H9 (cell line): ENCODE measurements at regions not wholly inside any gene's neighbourhood (a gene's known extent, or its start where the extent isn't known, plus 50 kb on each side); places are given as distances from the start of the nearest gene placed in this dataset.

Experiments used
- DNase-seq: peaks from one replicate; pipeline ENCODE4 v3.0.0-alpha.2; 2017
- H2AFZ ChIP-seq: one replicate; pipeline ENCODE4 v1.6.1; 2013; ENCODE audit warnings: mild to moderate bottlenecking, low read length, control low read depth, moderate library complexity
- H2AK5ac ChIP-seq: 2 replicates; pipeline ENCODE4 v1.6.1; 2013; ENCODE audit warnings: low read length, control low read depth, mixed read lengths; ENCODE audit not compliant: insufficient read length
- H2BK120ac ChIP-seq: one replicate; pipeline ENCODE4 v1.6.1; 2013; ENCODE audit warnings: low read depth, mild to moderate bottlenecking, low read length, control low read depth, inconsistent platforms; ENCODE audit not compliant: poor library complexity, severe bottlenecking
- H2BK12ac ChIP-seq: 2 replicates; pipeline ENCODE4 v1.6.1; 2013; ENCODE audit warnings: low read length, control low read depth, mixed read lengths, low read depth; ENCODE audit not compliant: insufficient read length
- H2BK15ac ChIP-seq: 2 replicates; pipeline ENCODE4 v1.6.1; 2013; ENCODE audit warnings: low read depth, low read length, control low read depth
- H2BK20ac ChIP-seq: one replicate; pipeline ENCODE4 v1.6.1; 2013; ENCODE audit warnings: low read depth, mild to moderate bottlenecking, low read length, control low read depth, inconsistent platforms; ENCODE audit not compliant: poor library complexity, severe bottlenecking
- H2BK5ac ChIP-seq: 2 replicates; pipeline ENCODE4 v1.6.1; 2013; ENCODE audit warnings: low read length, control low read depth, mixed read lengths; ENCODE audit not compliant: insufficient read length
- H3K14ac ChIP-seq: 2 replicates; pipeline ENCODE4 v1.6.1; 2013; ENCODE audit warnings: low read length, control low read depth; ENCODE audit not compliant: insufficient read depth
- H3K18ac ChIP-seq: 2 replicates; pipeline ENCODE4 v1.6.1; 2013; ENCODE audit warnings: low read depth, mild to moderate bottlenecking, mixed read lengths, low read length, control low read depth; ENCODE audit not compliant: insufficient read length
- H3K23ac ChIP-seq: 2 replicates; pipeline ENCODE4 v1.6.1; 2013; ENCODE audit warnings: low read length, control low read depth, mixed read lengths, low read depth; ENCODE audit not compliant: insufficient read length
- H3K23me2 ChIP-seq: 2 replicates; pipeline ENCODE4 v1.6.1; 2013; ENCODE audit warnings: low read depth, mild to moderate bottlenecking, mixed read lengths, low read length, control low read depth; ENCODE audit not compliant: insufficient read length, poor library complexity, severe bottlenecking
- H3K27ac ChIP-seq: 2 replicates; pipeline ENCODE4 v1.5.1; 2013; ENCODE audit warnings: low read length, control low read depth, mixed read lengths, low read depth; ENCODE audit not compliant: insufficient read length
- H3K27me3 ChIP-seq: 2 replicates; pipeline ENCODE4 v1.6.1; 2013; ENCODE audit warnings: low read length, control low read depth, inconsistent platforms; ENCODE audit not compliant: insufficient read depth
- H3K4ac ChIP-seq: 2 replicates; pipeline ENCODE4 v1.6.1; 2013; ENCODE audit warnings: low read depth, mild to moderate bottlenecking, control low read depth, inconsistent platforms, low read length, moderate library complexity
- H3K4me1 ChIP-seq: 2 replicates; pipeline ENCODE4 v1.6.1; 2013; ENCODE audit warnings: low read length, control low read depth, inconsistent platforms; ENCODE audit not compliant: insufficient read depth
- H3K4me2 ChIP-seq: 2 replicates; pipeline ENCODE4 v1.6.1; 2013; ENCODE audit warnings: low read length, control low read depth, mixed read lengths; ENCODE audit not compliant: insufficient read length, insufficient read depth
- H3K56ac ChIP-seq: 2 replicates; pipeline ENCODE4 v1.6.1; 2013; ENCODE audit warnings: low read depth, mild to moderate bottlenecking, mixed read lengths, low read length, control low read depth; ENCODE audit not compliant: insufficient read length
- H3K79me1 ChIP-seq: 2 replicates; pipeline ENCODE4 v1.6.1; 2013; ENCODE audit warnings: low read depth, mild to moderate bottlenecking, moderate library complexity, low read length, control low read depth, inconsistent platforms; ENCODE audit not compliant: insufficient read depth, poor library complexity, severe bottlenecking
- H3K79me2 ChIP-seq: 2 replicates; pipeline ENCODE4 v1.6.1; 2013; ENCODE audit warnings: low read length, control low read depth, inconsistent platforms; ENCODE audit not compliant: insufficient read depth
- H3K9ac ChIP-seq: 2 replicates; pipeline ENCODE4 v1.6.1; 2013; ENCODE audit warnings: low read length, control low read depth, mixed read lengths; ENCODE audit not compliant: insufficient read length; ENCODE audit errors: extremely low read depth
- H3K9me3 ChIP-seq: one replicate; pipeline ENCODE4 v1.6.1; 2013; ENCODE audit warnings: low read depth, low read length, inconsistent platforms; ENCODE audit not compliant: control insufficient read depth
- H3T11ph ChIP-seq: one replicate; pipeline ENCODE4 v1.6.1; 2013; ENCODE audit warnings: mild to moderate bottlenecking, low read length, control low read depth, inconsistent platforms
- H4K20me1 ChIP-seq: one replicate; pipeline ENCODE4 v1.6.1; 2013; ENCODE audit not compliant: control insufficient read depth, insufficient read length, insufficient read depth
- H4K5ac ChIP-seq: 2 replicates; pipeline ENCODE4 v1.6.1; 2013; ENCODE audit warnings: low read depth, mild to moderate bottlenecking, mixed read lengths, low read length, control low read depth; ENCODE audit not compliant: insufficient read length
- H4K8ac ChIP-seq: replicated peaks from 2 replicates; pipeline ENCODE4 v1.6.1; 2013; ENCODE audit warnings: low read length, control low read depth, mixed read lengths, low read depth; ENCODE audit not compliant: insufficient read length
- H4K91ac ChIP-seq: 2 replicates; pipeline ENCODE4 v1.6.1; 2013; ENCODE audit warnings: low read depth, mild to moderate bottlenecking, moderate library complexity, mixed read lengths, low read length, control low read depth; ENCODE audit not compliant: insufficient read length
- H3K27ac Mint-ChIP-seq, 3 experiments: 2 replicates in 2 of 3; 3 replicates in 1 of 3; pipeline ENCODE4 v1.8.0; 2020 to 2021; ENCODE audit warnings: mixed read lengths in 3 of 3, mild to moderate bottlenecking in 1 of 3, moderate library complexity in 1 of 3
- H3K27me3 Mint-ChIP-seq: 2 replicates; pipeline ENCODE4 v1.8.0; 2021; ENCODE audit warnings: low read depth, mild to moderate bottlenecking, moderate library complexity, mixed read lengths
- H3K36me3 Mint-ChIP-seq, 3 experiments: 2 replicates in 2 of 3; 3 replicates in 1 of 3; pipeline ENCODE4 v1.8.0; 2020 to 2021; ENCODE audit warnings: low read depth in 3 of 3, mixed read lengths in 3 of 3; ENCODE audit not compliant: insufficient read depth in 1 of 3
- H3K4me1 Mint-ChIP-seq, 2 experiments: 2 replicates each; pipeline ENCODE4 v1.8.0; 2020; ENCODE audit warnings: mixed read lengths in 2 of 2
- H3K4me3 Mint-ChIP-seq, 2 experiments: 2 replicates in 1 of 2; 3 replicates in 1 of 2; pipeline ENCODE4 v1.8.0; 2020 to 2021; ENCODE audit warnings: mild to moderate bottlenecking in 2 of 2, mixed read lengths in 2 of 2, moderate library complexity in 1 of 2
- H3K9me3 Mint-ChIP-seq, 2 experiments: 2 replicates in 1 of 2; 3 replicates in 1 of 2; pipeline ENCODE4 v1.8.0; 2020; ENCODE audit warnings: mild to moderate bottlenecking in 2 of 2, mixed read lengths in 2 of 2, moderate library complexity in 1 of 2
- CTCF ChIP-seq: fragments of 200-600 bp; sonication (generic); conservative IDR thresholded peaks from 3 replicates; pipeline ENCODE4 v1.8.0; 2021; ENCODE audit warnings: antibody characterized with exemption, mild to moderate bottlenecking
- WGBS: extraction: QIAGEN DNeasy Blood & Tissue Kit; methylation state at CpG from one replicate; pipeline ENCODE4 v1.1.7; 2013; ENCODE audit warnings: missing lambda C conversion rate, low lambda C conversion rate, mixed read lengths; ENCODE audit not compliant: insufficient read length; ENCODE audit errors: extremely low coverage; 5-methylcytosine and 5-hydroxymethylcytosine counted together

GRCh38 chr6:141056945-141057625 lies 1075.6 kb upstream of the GJE1 start:
- H2BK20ac ChIP-seq = no peak overlapping the region
- H3K14ac ChIP-seq = no peak overlapping the region
- no peaks in the 10 kb centered on the region for H3K4me1 ChIP-seq
- no peaks in the 10 kb centered on the region for H3K9me3 ChIP-seq
- H2BK12ac ChIP-seq = no peak overlapping the region
- no peak overlapping the region for H3K4ac ChIP-seq
- H2BK120ac ChIP-seq = no peak overlapping the region
- no peak overlapping the region for H4K8ac ChIP-seq
- H3K79me1 ChIP-seq = no peaks in the 10 kb centered on the region
- no peaks in the 10 kb centered on the region for H3K23me2 ChIP-seq
- no peak overlapping the region for H2AK5ac ChIP-seq
- no peak overlapping the region for H3K9ac ChIP-seq
- no peak overlapping the region for H3K23ac ChIP-seq
- Mint-ChIP-seq H3K4me1 (peaks cover 3% of the 10 kb centered on the region in 2 experiments; a peak in 1 of 4 replicates), H3K27me3 (no peaks in the 10 kb centered on the region), H3K36me3 (no peaks in the 10 kb centered on the region), H3K9me3 (no peaks in the 10 kb centered on the region), H3K4me3 (no peak overlapping the region), H3K27ac (peak overlapping the region in 2 of 3 experiments; percentile 32 to 60; a peak in 2 of 7 replicates)
- H3K79me2 ChIP-seq = no peaks in the 10 kb centered on the region
- H2BK5ac ChIP-seq = no peak overlapping the region
- no CpG with 5 or more reads among the region's 2 CpGs for WGBS
- no peak overlapping the region for H3K18ac ChIP-seq
- no peak overlapping the region for H2AFZ ChIP-seq
- TF ChIP-seq CTCF = no peak
- DNase-seq = no peak
- H4K91ac ChIP-seq = no peak overlapping the region
- H3K56ac ChIP-seq = no peak overlapping the region
- no peaks in the 10 kb centered on the region for H3K27me3 ChIP-seq
- H4K5ac ChIP-seq = no peak overlapping the region
- no peak overlapping the region for H3K27ac ChIP-seq
- H3T11ph ChIP-seq = no peak overlapping the region
- no peak overlapping the region for H3K4me2 ChIP-seq
- no peak overlapping the region for H2BK15ac ChIP-seq
- H4K20me1 ChIP-seq = no peaks in the 10 kb centered on the region
